ENCODE measurements at regions not wholly inside any gene's neighbourhood (a gene's known extent, or its start where the extent isn't known, plus 50 kb on each side); places are given as distances from the start of the nearest gene placed in this dataset.

- Histone ChIP-seq H3K9ac (ENCODE audit: control insufficient read depth, extremely low read depth, insufficient read depth, low read length) (no peak overlapping the region), H4K20me1 (ENCODE audit: control insufficient read depth, extremely low read depth, insufficient read depth, low read length) (no peaks in the 10 kb centered on the region), H3K9me3 (ENCODE audit: control insufficient read depth, low read depth, low read length) (no peaks in the 10 kb centered on the region), H3K4me3 (ENCODE audit: control insufficient read depth in 2 of 3, extremely low read depth in 1 of 3, insufficient read depth in 2 of 3, low read depth in 1 of 3, low read length in 3 of 3) (no peak overlapping the region), H2AFZ (ENCODE audit: control insufficient read depth, low read length) (no peak overlapping the region), H3K4me2 (ENCODE audit: control insufficient read depth, extremely low read depth, insufficient read depth, low read depth, low read length) (no peak overlapping the region), H3K27me3 (ENCODE audit: control insufficient read depth, extremely low read depth, insufficient read depth, low read length) (no peaks in the 10 kb centered on the region), H3K4me1 (ENCODE audit: control insufficient read depth, extremely low read depth, insufficient read depth, low read length) (no peaks in the 10 kb centered on the region), H3K27ac (ENCODE audit: control insufficient read depth, insufficient read depth, low read length) (no peak overlapping the region), H3K9me1 (ENCODE audit: control insufficient read depth, extremely low read depth, insufficient read depth, low read length) (no peaks in the 10 kb centered on the region), H3K36me3 (ENCODE audit: control insufficient read depth in 2 of 2, extremely low read depth in 1 of 2, insufficient read depth in 2 of 2, low read length in 2 of 2) (no peaks in the 10 kb centered on the region), H3K79me2 (ENCODE audit: control insufficient read depth, insufficient read depth, low read length) (no peaks in the 10 kb centered on the region)
- dilution Hi-C loops (cut with MboI; ENCODE audit: extremely low pct_ligation_motif_present, low sequenced_read_pairs) = no loop called here
- FAIRE-seq (no peak), DNase-seq (ENCODE audit: low read depth, low spot score) (no peak)
- TF ChIP-seq, protein P1, sequence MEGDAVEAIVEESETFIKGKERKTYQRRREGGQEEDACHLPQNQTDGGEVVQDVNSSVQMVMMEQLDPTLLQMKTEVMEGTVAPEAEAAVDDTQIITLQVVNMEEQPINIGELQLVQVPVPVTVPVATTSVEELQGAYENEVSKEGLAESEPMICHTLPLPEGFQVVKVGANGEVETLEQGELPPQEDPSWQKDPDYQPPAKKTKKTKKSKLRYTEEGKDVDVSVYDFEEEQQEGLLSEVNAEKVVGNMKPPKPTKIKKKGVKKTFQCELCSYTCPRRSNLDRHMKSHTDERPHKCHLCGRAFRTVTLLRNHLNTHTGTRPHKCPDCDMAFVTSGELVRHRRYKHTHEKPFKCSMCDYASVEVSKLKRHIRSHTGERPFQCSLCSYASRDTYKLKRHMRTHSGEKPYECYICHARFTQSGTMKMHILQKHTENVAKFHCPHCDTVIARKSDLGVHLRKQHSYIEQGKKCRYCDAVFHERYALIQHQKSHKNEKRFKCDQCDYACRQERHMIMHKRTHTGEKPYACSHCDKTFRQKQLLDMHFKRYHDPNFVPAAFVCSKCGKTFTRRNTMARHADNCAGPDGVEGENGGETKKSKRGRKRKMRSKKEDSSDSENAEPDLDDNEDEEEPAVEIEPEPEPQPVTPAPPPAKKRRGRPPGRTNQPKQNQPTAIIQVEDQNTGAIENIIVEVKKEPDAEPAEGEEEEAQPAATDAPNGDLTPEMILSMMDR (optimal IDR thresholded peaks at IDR 0.05 in 1 of 3, IDR thresholded peaks at IDR 0.05 in 1 of 3, conservative IDR thresholded peaks at IDR 0.05 in 1 of 3; ENCODE audit: extremely low read depth in 1 of 3, insufficient read depth in 2 of 3, low read length in 3 of 3) = no peak
- no peak for TF ChIP-seq EZH2 (IDR thresholded peaks at IDR 0.05; ENCODE audit: low read length)
These were observed 257.4 kb upstream of the NOCT start for GRCh38 chr4:138758196-138758595.

GRCh38 chr4:138757432-138757831, 258.1 kb upstream of the NOCT start:
- Histone ChIP-seq H3K79me2 (ENCODE audit: control insufficient read depth, insufficient read depth, low read length) (no peaks in the 10 kb centered on the region), H3K9me3 (ENCODE audit: control insufficient read depth, low read depth, low read length) (no peaks in the 10 kb centered on the region), H2AFZ (ENCODE audit: control insufficient read depth, low read length) (no peak overlapping the region), H3K4me2 (ENCODE audit: control insufficient read depth, extremely low read depth, insufficient read depth, low read depth, low read length) (no peak overlapping the region), H3K4me3 (ENCODE audit: control insufficient read depth in 2 of 3, extremely low read depth in 1 of 3, insufficient read depth in 2 of 3, low read depth in 1 of 3, low read length in 3 of 3) (no peak overlapping the region), H4K20me1 (ENCODE audit: control insufficient read depth, extremely low read depth, insufficient read depth, low read length) (no peaks in the 10 kb centered on the region), H3K9ac (ENCODE audit: control insufficient read depth, extremely low read depth, insufficient read depth, low read length) (no peak overlapping the region), H3K27ac (ENCODE audit: control insufficient read depth, insufficient read depth, low read length) (no peak overlapping the region), H3K36me3 (ENCODE audit: control insufficient read depth in 2 of 2, extremely low read depth in 1 of 2, insufficient read depth in 2 of 2, low read length in 2 of 2) (no peaks in the 10 kb centered on the region), H3K4me1 (ENCODE audit: control insufficient read depth, extremely low read depth, insufficient read depth, low read length) (no peaks in the 10 kb centered on the region), H3K9me1 (ENCODE audit: control insufficient read depth, extremely low read depth, insufficient read depth, low read length) (no peaks in the 10 kb centered on the region), H3K27me3 (ENCODE audit: control insufficient read depth, extremely low read depth, insufficient read depth, low read length) (no peaks in the 10 kb centered on the region)
- FAIRE-seq = no peak
- no peak for DNase-seq (ENCODE audit: low read depth, low spot score)
- TF ChIP-seq EZH2 (IDR thresholded peaks at IDR 0.05; ENCODE audit: low read length) = no peak
- TF ChIP-seq, protein P1 (optimal IDR thresholded peaks at IDR 0.05 in 1 of 3, IDR thresholded peaks at IDR 0.05 in 1 of 3, conservative IDR thresholded peaks at IDR 0.05 in 1 of 3; ENCODE audit: extremely low read depth in 1 of 3, insufficient read depth in 2 of 3, low read length in 3 of 3) = no peak
- dilution Hi-C loops (cut with MboI; ENCODE audit: extremely low pct_ligation_motif_present, low sequenced_read_pairs) = no loop called here
